NCI-H1417 (cell line): ENCODE measurements at regions not wholly inside any gene's neighbourhood (a gene's known extent, or its start where the extent isn't known, plus 50 kb on each side); places are given as distances from the start of the nearest gene placed in this dataset.
A peak's percentile ranks its signal among the peaks of the same experiment; 100 is the strongest.

Source experiments
- DNase-seq, 3 experiments: peaks; one replicate each; lab custom pipeline; 2025; lab: John Stamatoyannopoulos, UW

GRCh38 chr10:132467464-132468149 is 70.0 kb upstream of the INPP5A start:
- peak; percentile 18 to 62 (median 50) for DNase-seq

- DNase-seq = no peak
Measured at GRCh38 chr10:132468216-132468615, 69.4 kb upstream of the INPP5A start.

- DNase-seq = no peak
Measured at GRCh38 chr10:132468651-132469050, 68.9 kb upstream of the INPP5A start.

- DNase-seq = no peak
Measured at GRCh38 chr10:132469197-132469884, 68.2 kb upstream of the INPP5A start.

- peak in 1 of 3 experiments; percentile 44 for DNase-seq
Measured at GRCh38 chr10:132470410-132471124, 67.0 kb upstream of the INPP5A start.

- DNase-seq = no peak
Measured at GRCh38 chr10:132471125-132471451, 66.5 kb upstream of the INPP5A start.

GRCh38 chr10:132471484-132471883 is 66.1 kb upstream of the INPP5A start:
- DNase-seq = no peak

GRCh38 chr10:132475086-132475485 is 62.5 kb upstream of the INPP5A start:
- no peak for DNase-seq

GRCh38 chr10:132476146-132477065 is 61.2 kb upstream of the INPP5A start:
- DNase-seq = no peak

- no peak for DNase-seq
Measured at GRCh38 chr10:132477066-132477397, 60.6 kb upstream of the INPP5A start.

- no peak for DNase-seq
Measured at GRCh38 chr10:132477398-132478340, 59.9 kb upstream of the INPP5A start.

- DNase-seq = no peak
Measured at GRCh38 chr10:132478341-132479023, 59.1 kb upstream of the INPP5A start.

GRCh38 chr10:132479024-132479602 is 58.5 kb upstream of the INPP5A start:
- DNase-seq = no peak

GRCh38 chr10:132479603-132480221 is 57.9 kb upstream of the INPP5A start:
- DNase-seq = no peak

- no peak for DNase-seq
Measured at GRCh38 chr10:132480356-132480755, 57.2 kb upstream of the INPP5A start.

GRCh38 chr10:132481690-132482089 is 55.9 kb upstream of the INPP5A start:
- no peak for DNase-seq

GRCh38 chr10:132482090-132482800 is 55.3 kb upstream of the INPP5A start:
- no peak for DNase-seq

- DNase-seq = no peak
Measured at GRCh38 chr10:132483394-132483793, 54.2 kb upstream of the INPP5A start.

- no peak for DNase-seq
Measured at GRCh38 chr10:132484922-132485321, 52.7 kb upstream of the INPP5A start.
